ENCODE measurements at regions not wholly inside any gene's neighbourhood (a gene's known extent, or its start where the extent isn't known, plus 50 kb on each side); places are given as distances from the start of the nearest gene placed in this dataset.

- no peak for TF ChIP-seq MEF2A (IDR thresholded peaks at IDR 0.05; ENCODE audit: insufficient read depth, low read depth, low read length)
- TF ChIP-seq, protein P1, sequence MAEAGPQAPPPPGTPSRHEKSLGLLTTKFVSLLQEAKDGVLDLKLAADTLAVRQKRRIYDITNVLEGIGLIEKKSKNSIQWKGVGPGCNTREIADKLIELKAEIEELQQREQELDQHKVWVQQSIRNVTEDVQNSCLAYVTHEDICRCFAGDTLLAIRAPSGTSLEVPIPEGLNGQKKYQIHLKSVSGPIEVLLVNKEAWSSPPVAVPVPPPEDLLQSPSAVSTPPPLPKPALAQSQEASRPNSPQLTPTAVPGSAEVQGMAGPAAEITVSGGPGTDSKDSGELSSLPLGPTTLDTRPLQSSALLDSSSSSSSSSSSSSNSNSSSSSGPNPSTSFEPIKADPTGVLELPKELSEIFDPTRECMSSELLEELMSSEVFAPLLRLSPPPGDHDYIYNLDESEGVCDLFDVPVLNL (IDR thresholded peaks at IDR 0.05; ENCODE audit: low read depth, low read length): no peak
- TF ChIP-seq JUNB (IDR thresholded peaks at IDR 0.05): no peak
These were observed 163.5 kb upstream of the MANEA start (continued) for GRCh38 chr6:95413789-95414188.

GRCh38 chr6:95417856-95418255 lies 159.5 kb upstream of the MANEA start:
- Histone ChIP-seq H3K27ac (ENCODE audit: control insufficient read depth, insufficient read depth) (no peak overlapping the region), H3K36me3 (ENCODE audit: control insufficient read depth in 2 of 2, insufficient read depth in 2 of 2, low read length in 1 of 2) (no peaks in the 10 kb centered on the region), H4K20me1 (ENCODE audit: control insufficient read depth, insufficient read depth) (no peaks in the 10 kb centered on the region), H3K79me2 (ENCODE audit: control insufficient read depth, insufficient read depth, low read length) (no peaks in the 10 kb centered on the region), H3K4me1 (ENCODE audit: control insufficient read depth, insufficient read depth, low read length) (no peaks in the 10 kb centered on the region), H3K9me3 (replicated peaks; ENCODE audit: control insufficient read depth, insufficient read depth, low read length) (no peaks in the 10 kb centered on the region), H3K4me3 (no peak overlapping the region), H3K27me3 (replicated peaks in 1 of 2; ENCODE audit: control insufficient read depth in 2 of 2, insufficient read depth in 2 of 2, low read length in 1 of 2) (no peaks in the 10 kb centered on the region), H3K4me2 (ENCODE audit: control insufficient read depth, insufficient read depth) (no peak overlapping the region), H2AFZ (ENCODE audit: control insufficient read depth, low read depth, low read length) (no peak overlapping the region), H3K9ac (ENCODE audit: control insufficient read depth, insufficient read depth, low read length) (no peak overlapping the region)
- ChIA-PET RAD21 (ENCODE audit: unreplicated experiment) (no interaction called here), CTCF (no interaction called here), SMC1A (ENCODE audit: uncharacterized antibody, unreplicated experiment) (no interaction called here), POLR2A (no interaction called here)
- no TSS peak for BruUV-seq (replicated peaks)
- intact Hi-C loops (cut with micrococcal nuclease; ENCODE audit: unreplicated experiment) (no loop called here), in situ Hi-C loops (cut with MboI) (no loop called here)
- ATAC-seq (no peak), FAIRE-seq (no peak), DNase-seq (ENCODE audit: low read depth, low spot score) (no peak)
- 0% methylated on average over 1 of the region's 1 CpG for WGBS (ENCODE audit: insufficient coverage, insufficient replicate concordance, low lambda C conversion rate, missing lambda C conversion rate)
- TF ChIP-seq NRF1 (conservative IDR thresholded peaks at IDR 0.05; ENCODE audit: low read depth, low read length) (no peak), RFX5 (IDR thresholded peaks at IDR 0.05; ENCODE audit: low read depth, low read length) (no peak), ATF7 (IDR thresholded peaks at IDR 0.05; ENCODE audit: low read depth) (no peak), CHD4 (IDR thresholded peaks at IDR 0.05) (no peak), TCF3 (IDR thresholded peaks at IDR 0.05; ENCODE audit: borderline replicate concordance, insufficient read depth, low read depth, low read length) (no peak), MXI1 (IDR thresholded peaks at IDR 0.05; ENCODE audit: low read depth, low read length) (no peak), NKRF (conservative IDR thresholded peaks at IDR 0.05) (no peak), FOS (IDR thresholded peaks at IDR 0.05; ENCODE audit: borderline replicate concordance, extremely low read depth, insufficient read length) (no peak), REST (IDR thresholded peaks at IDR 0.05; ENCODE audit: low read depth, low read length) (no peak), JUNB (IDR thresholded peaks at IDR 0.05) (no peak), HSF1 (IDR thresholded peaks at IDR 0.05; ENCODE audit: low read depth, low read length) (no peak), NFIC (IDR thresholded peaks at IDR 0.05; ENCODE audit: low read depth, low read length) (no peak), RCOR1 (conservative IDR thresholded peaks at IDR 0.05; ENCODE audit: low read depth, low read length) (no peak), TCF7 (IDR thresholded peaks at IDR 0.05; ENCODE audit: borderline replicate concordance) (no peak)

Measured in GM12878 (cell line).